Tibial nerve (tissue), 4 donors: ENCODE measurements at regions not wholly inside any gene's neighbourhood (a gene's known extent, or its start where the extent isn't known, plus 50 kb on each side); places are given as distances from the start of the nearest gene placed in this dataset.

Experiments
- DNase-seq, 2 donors: peaks; one replicate each; pipeline ENCODE4 v3.0.0-alpha.2; 2019; ENCODE audit warnings: low spot score in 2 of 2
- H3K27ac ChIP-seq, 4 donors: fragments of 200-600 bp; sonication (generic) in 3 of 4; one replicate each; pipeline ENCODE4 v1.5.1; 2017 to 2019; ENCODE audit warnings: mild to moderate bottlenecking in 1 of 4
- H3K27me3 ChIP-seq, 2 donors: fragments of 200-600 bp; sonication (generic) in 1 of 2; one replicate each; pipeline versions ENCODE4 v1.5.1 to v1.6.0; 2017 to 2019
- H3K36me3 ChIP-seq, 3 donors: fragments of 200-600 bp; sonication (generic); one replicate each; pipeline ENCODE4 v1.5.1; 2018 to 2019
- H3K4me1 ChIP-seq, 4 donors: fragments of 200-600 bp; sonication (generic) in 3 of 4; one replicate each; pipeline ENCODE4 v1.5.1; 2017 to 2019
- H3K4me3 ChIP-seq, 4 donors: fragments of 200-600 bp; sonication (generic) in 3 of 4; one replicate each; pipeline ENCODE4 v1.5.1; 2017 to 2019; ENCODE audit warnings: mild to moderate bottlenecking in 1 of 4, moderate library complexity in 1 of 4
- H3K9me3 ChIP-seq, 4 donors: fragments of 200-600 bp; sonication (generic) in 3 of 4; one replicate each; pipeline ENCODE4 v1.5.1; 2017 to 2019
- CTCF ChIP-seq, 5 experiments: fragments of 200-600 bp in 3 of 5; fragments of 450-650 bp in 2 of 5; sonication (generic) in 3 of 5; IDR thresholded peaks; one replicate each; pipeline ENCODE4 v1.5.1; 2016 to 2019; ENCODE audit warnings: antibody characterized with exemption in 5 of 5, mild to moderate bottlenecking in 3 of 5, moderate library complexity in 2 of 5
- EP300 ChIP-seq, 2 donors: sonication (generic); formaldehyde crosslinking; IDR thresholded peaks; one replicate each; pipeline ENCODE4 v1.6.1; 2017; ENCODE audit warnings: antibody characterized with exemption in 2 of 2, mild to moderate bottlenecking in 1 of 2
- POLR2A ChIP-seq, 2 donors: fragments of 450-650 bp; IDR thresholded peaks; one replicate each; pipeline ENCODE4 v1.6.1; 2017; ENCODE audit warnings: antibody characterized with exemption in 2 of 2, mild to moderate bottlenecking in 2 of 2, moderate library complexity in 2 of 2
- WGBS, 2 donors: methylation state at CpG; one replicate each; pipeline ENCODE4 v1.1.5; 2018; 5-methylcytosine and 5-hydroxymethylcytosine counted together

DNA sequence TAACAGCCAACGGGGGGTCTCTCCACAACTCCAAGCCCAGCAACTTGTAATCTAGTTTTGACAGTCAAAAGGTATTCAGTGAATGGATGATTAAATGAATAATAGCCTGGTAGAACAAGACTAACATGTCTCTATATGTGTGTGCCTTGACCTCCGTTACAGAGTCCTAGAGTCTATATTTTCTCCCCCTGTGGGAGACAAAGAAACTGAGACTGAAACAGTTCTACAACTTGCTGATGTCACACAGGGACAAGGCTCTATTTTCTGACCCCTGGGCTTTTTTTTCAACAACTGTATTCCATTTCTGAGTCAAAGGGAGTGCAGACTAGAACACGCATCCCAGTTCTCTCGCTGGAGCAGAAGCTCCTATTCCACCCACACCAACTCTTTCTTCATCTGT is 223.6 kb upstream of the AGAP1 start:
- DNase-seq, result no peak
- TF ChIP-seq CTCF (IDR thresholded peaks at IDR 0.05), result no peak
- TF ChIP-seq POLR2A (IDR thresholded peaks at IDR 0.05), result no peak
- TF ChIP-seq EP300 (IDR thresholded peaks at IDR 0.05), result no peak
- 83 to 87% methylated on average over 4 of the region's 4 CpGs for WGBS, 2 donors
- H3K27ac ChIP-seq, result no peak overlapping the region
- H3K4me1 ChIP-seq, result peaks cover 0 to 26% (median 3%) of the 10 kb centered on the region in 4 donors
- no peaks in the 10 kb centered on the region for H3K27me3 ChIP-seq
- no peaks in the 10 kb centered on the region for H3K36me3 ChIP-seq
- H3K9me3 ChIP-seq, result no peaks in the 10 kb centered on the region
- H3K4me3 ChIP-seq, result no peak overlapping the region

DNA sequence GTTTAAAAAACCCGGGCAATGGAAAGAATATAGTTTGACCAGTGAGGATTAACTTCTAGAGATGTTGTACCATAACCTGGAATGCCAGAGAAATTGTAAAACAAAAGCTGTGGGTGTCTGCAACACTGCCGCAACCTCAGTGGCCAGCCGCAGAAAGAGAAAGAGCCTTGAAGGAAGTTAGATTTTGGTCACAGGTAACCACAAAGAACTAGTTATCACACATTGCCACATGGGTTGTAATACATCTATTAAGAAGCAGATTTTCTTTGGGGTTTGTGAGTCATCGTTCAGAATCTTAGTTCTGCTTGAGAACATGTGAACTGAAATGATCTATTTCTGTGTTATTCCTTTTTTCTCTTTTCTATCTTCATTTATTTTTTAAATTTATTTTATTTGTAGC is 222.9 kb upstream of the AGAP1 start:
- H3K27ac ChIP-seq, result no peak overlapping the region
- peaks cover 0 to 26% (median 3%) of the 10 kb centered on the region in 4 donors for H3K4me1 ChIP-seq
- H3K9me3 ChIP-seq, result no peaks in the 10 kb centered on the region
- no peaks in the 10 kb centered on the region for H3K36me3 ChIP-seq
- no peak for TF ChIP-seq POLR2A (IDR thresholded peaks at IDR 0.05)
- TF ChIP-seq EP300 (IDR thresholded peaks at IDR 0.05), result no peak
- no peaks in the 10 kb centered on the region for H3K27me3 ChIP-seq
- whole genome bisulfite sequencing, 2 donors, result 66 to 74% methylated on average over 4 of the region's 4 CpGs
- DNase-seq, result no peak
- no peak overlapping the region for H3K4me3 ChIP-seq

GRCh38 chr2:235271936-235272335 is 221.9 kb upstream of the AGAP1 start:
- no peak for DNase-seq
- Histone ChIP-seq H3K27ac (no peak overlapping the region), H3K4me1 (peaks cover 0 to 23% (median 3%) of the 10 kb centered on the region in 4 donors), H3K36me3 (no peaks in the 10 kb centered on the region), H3K9me3 (no peaks in the 10 kb centered on the region), H3K4me3 (no peak overlapping the region), H3K27me3 (no peaks in the 10 kb centered on the region)
- WGBS, 2 donors, result 81 to 89% methylated on average over 2 of the region's 2 CpGs
- TF ChIP-seq POLR2A (IDR thresholded peaks at IDR 0.05) (no peak), CTCF (IDR thresholded peaks at IDR 0.05) (no peak), EP300 (IDR thresholded peaks at IDR 0.05) (no peak)

DNA sequence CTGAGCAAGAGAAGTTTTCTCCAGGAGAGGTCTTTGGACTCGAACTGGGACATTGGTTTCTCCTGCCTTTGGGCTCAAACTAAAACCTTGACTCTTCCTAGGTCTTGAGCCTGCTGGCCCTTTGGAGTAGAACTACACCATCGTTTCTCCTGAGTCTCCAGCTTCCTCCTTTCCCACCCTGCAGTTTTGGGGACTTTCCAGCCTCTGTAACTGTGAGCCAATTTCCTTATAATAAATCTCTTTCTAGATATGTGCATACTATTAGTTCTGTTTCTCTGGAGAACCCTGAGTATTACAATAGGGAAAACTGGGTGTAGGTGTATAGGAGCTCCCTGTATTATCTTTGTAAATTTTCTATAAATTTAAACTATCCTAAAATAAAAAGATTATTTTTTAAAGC is 219.8 kb upstream of the AGAP1 start:
- no peak for DNase-seq
- no peaks in the 10 kb centered on the region for H3K9me3 ChIP-seq
- H3K27me3 ChIP-seq, result no peaks in the 10 kb centered on the region
- no peaks in the 10 kb centered on the region for H3K36me3 ChIP-seq
- WGBS, 2 donors, result 45 to 50% methylated on average over 2 of the region's 2 CpGs
- TF ChIP-seq CTCF (IDR thresholded peaks at IDR 0.05) (no peak), POLR2A (IDR thresholded peaks at IDR 0.05) (no peak), EP300 (IDR thresholded peaks at IDR 0.05) (no peak)
- no peak overlapping the region for H3K4me3 ChIP-seq
- H3K4me1 ChIP-seq, result peaks cover 0 to 4% (median 0%) of the 10 kb centered on the region in 4 donors
- H3K27ac ChIP-seq, result no peak overlapping the region

- Histone ChIP-seq H3K27me3 (no peaks in the 10 kb centered on the region), H3K36me3 (no peaks in the 10 kb centered on the region), H3K4me1 (no peaks in the 10 kb centered on the region), H3K4me3 (no peak overlapping the region), H3K27ac (no peak overlapping the region), H3K9me3 (no peaks in the 10 kb centered on the region)
- DNase-seq, result no peak
- TF ChIP-seq CTCF (IDR thresholded peaks at IDR 0.05) (no peak), POLR2A (IDR thresholded peaks at IDR 0.05) (no peak), EP300 (IDR thresholded peaks at IDR 0.05) (no peak)
- WGBS, 2 donors, result 97 to 98% methylated on average over 3 of the region's 3 CpGs
Observed at GRCh38 chr2:235277485-235277884, 216.4 kb upstream of the AGAP1 start.

GRCh38 chr2:235278771-235279355 is 215.0 kb upstream of the AGAP1 start:
- DNase-seq, result no peak
- WGBS, 2 donors, result 87 to 91% methylated on average over 6 of the region's 6 CpGs
- no peak for TF ChIP-seq POLR2A (IDR thresholded peaks at IDR 0.05)
- H3K27ac ChIP-seq, result no peak overlapping the region
- no peaks in the 10 kb centered on the region for H3K27me3 ChIP-seq
- H3K4me3 ChIP-seq, result no peak overlapping the region
- H3K9me3 ChIP-seq, result no peaks in the 10 kb centered on the region
- H3K36me3 ChIP-seq, result no peaks in the 10 kb centered on the region
- H3K4me1 ChIP-seq, result no peaks in the 10 kb centered on the region
